GM19351 (cell line): ENCODE measurements at regions not wholly inside any gene's neighbourhood (a gene's known extent, or its start where the extent isn't known, plus 50 kb on each side); places are given as distances from the start of the nearest gene placed in this dataset.

Source experiments
- ATAC-seq: cut with Tn5 transposase; IDR thresholded peaks from one replicate; pipeline ENCODE4 v1.9.1; 2021; ENCODE audit warnings: mild to moderate bottlenecking, moderate library complexity; ENCODE audit not compliant: unreplicated experiment

GRCh38 chr11:32262367-32262766 is 171.5 kb downstream of the RCN1 start:
- no peak for ATAC-seq

- no peak for ATAC-seq
These were observed 169.4 kb downstream of the WT1 start for GRCh38 chr11:32265911-32266310.

GRCh38 chr11:32266601-32267000 is 168.7 kb downstream of the WT1 start:
- ATAC-seq = no peak

- ATAC-seq = no peak
These were observed 167.6 kb downstream of the WT1 start for GRCh38 chr11:32267679-32268187.

- ATAC-seq = no peak
These were observed 161.4 kb downstream of the WT1 start for GRCh38 chr11:32273931-32274330.

- no peak for ATAC-seq
These were observed 155.7 kb downstream of the WT1 start for GRCh38 chr11:32279672-32280071.

GRCh38 chr11:32280339-32280738 is 155.0 kb downstream of the WT1 start:
- peak; percentile 56 for ATAC-seq

- no peak for ATAC-seq
These were observed 147.1 kb downstream of the WT1 start for GRCh38 chr11:32288276-32288675.

- ATAC-seq = no peak
These were observed 145.6 kb downstream of the WT1 start for GRCh38 chr11:32289701-32290100.

GRCh38 chr11:32290783-32291182 is 144.6 kb downstream of the WT1 start:
- ATAC-seq = no peak

- ATAC-seq = peak; percentile 75
These were observed 137.7 kb downstream of the WT1 start for GRCh38 chr11:32297611-32298011.

- ATAC-seq = no peak
These were observed 132.5 kb downstream of the WT1 start for GRCh38 chr11:32302826-32303225.

GRCh38 chr11:32304521-32304920 is 130.8 kb downstream of the WT1 start:
- no peak for ATAC-seq

- no peak for ATAC-seq
These were observed 129.9 kb downstream of the WT1 start for GRCh38 chr11:32305460-32305859.

GRCh38 chr11:32307471-32307870 is 127.9 kb downstream of the WT1 start:
- ATAC-seq = no peak

GRCh38 chr11:32307913-32308312 is 127.4 kb downstream of the WT1 start:
- ATAC-seq = no peak

- no peak for ATAC-seq
These were observed 125.7 kb downstream of the WT1 start for GRCh38 chr11:32309530-32310213.

GRCh38 chr11:32310214-32310601 is 125.1 kb downstream of the WT1 start:
- ATAC-seq = no peak

GRCh38 chr11:32311346-32312065 is 123.8 kb downstream of the WT1 start:
- ATAC-seq = no peak

- no peak for ATAC-seq
These were observed 123.0 kb downstream of the WT1 start for GRCh38 chr11:32312206-32312817.

GRCh38 chr11:32312865-32313403 is 122.4 kb downstream of the WT1 start:
- ATAC-seq = peak; percentile 56

GRCh38 chr11:32313477-32313876 is 121.9 kb downstream of the WT1 start:
- no peak for ATAC-seq
